Epithelial cell of esophagus (primary cell): ENCODE measurements at regions not wholly inside any gene's neighbourhood (a gene's known extent, or its start where the extent isn't known, plus 50 kb on each side); places are given as distances from the start of the nearest gene placed in this dataset.

Experiments used
- DNase-seq: peaks from one replicate; pipeline ENCODE4 v3.0.0; 2010; ENCODE audit warnings: low read depth
- H3K4me3 ChIP-seq: 2 replicates; pipeline ENCODE4 v1.5.1; 2011; ENCODE audit warnings: mild to moderate bottlenecking, low read length, control low read depth
- TF ChIP-seq, protein P1 (sequence below): IDR thresholded peaks from 2 replicates; pipeline ENCODE4 v1.5.1; 2011; ENCODE audit warnings: low read depth, mild to moderate bottlenecking, low read length, control low read depth, inconsistent platforms; ENCODE audit not compliant: insufficient read depth; ENCODE audit errors: missing control alignments

DNA sequence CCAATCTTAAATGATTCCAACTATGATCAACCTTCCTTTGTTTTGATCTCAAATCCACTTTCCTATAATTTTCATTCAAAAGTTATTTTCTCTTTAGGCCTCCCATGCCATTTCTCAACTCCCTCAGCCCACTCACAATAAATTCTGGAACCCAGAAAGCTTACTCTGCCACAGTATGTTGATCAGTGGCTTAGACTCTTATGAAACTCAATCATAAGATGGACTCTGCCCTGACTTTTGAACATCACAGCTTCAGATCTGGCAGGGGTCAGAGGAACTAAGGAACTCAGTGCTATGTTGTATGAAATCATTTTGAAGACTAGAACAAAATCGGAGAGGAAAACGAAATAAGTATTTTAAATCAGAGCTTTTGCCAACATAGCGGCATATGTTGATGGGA lies 59.8 kb upstream of the LGALSL start:
- DNase-seq: no peak
- no peak overlapping the region for H3K4me3 ChIP-seq
- TF ChIP-seq, protein P1, sequence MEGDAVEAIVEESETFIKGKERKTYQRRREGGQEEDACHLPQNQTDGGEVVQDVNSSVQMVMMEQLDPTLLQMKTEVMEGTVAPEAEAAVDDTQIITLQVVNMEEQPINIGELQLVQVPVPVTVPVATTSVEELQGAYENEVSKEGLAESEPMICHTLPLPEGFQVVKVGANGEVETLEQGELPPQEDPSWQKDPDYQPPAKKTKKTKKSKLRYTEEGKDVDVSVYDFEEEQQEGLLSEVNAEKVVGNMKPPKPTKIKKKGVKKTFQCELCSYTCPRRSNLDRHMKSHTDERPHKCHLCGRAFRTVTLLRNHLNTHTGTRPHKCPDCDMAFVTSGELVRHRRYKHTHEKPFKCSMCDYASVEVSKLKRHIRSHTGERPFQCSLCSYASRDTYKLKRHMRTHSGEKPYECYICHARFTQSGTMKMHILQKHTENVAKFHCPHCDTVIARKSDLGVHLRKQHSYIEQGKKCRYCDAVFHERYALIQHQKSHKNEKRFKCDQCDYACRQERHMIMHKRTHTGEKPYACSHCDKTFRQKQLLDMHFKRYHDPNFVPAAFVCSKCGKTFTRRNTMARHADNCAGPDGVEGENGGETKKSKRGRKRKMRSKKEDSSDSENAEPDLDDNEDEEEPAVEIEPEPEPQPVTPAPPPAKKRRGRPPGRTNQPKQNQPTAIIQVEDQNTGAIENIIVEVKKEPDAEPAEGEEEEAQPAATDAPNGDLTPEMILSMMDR: no peak

DNA sequence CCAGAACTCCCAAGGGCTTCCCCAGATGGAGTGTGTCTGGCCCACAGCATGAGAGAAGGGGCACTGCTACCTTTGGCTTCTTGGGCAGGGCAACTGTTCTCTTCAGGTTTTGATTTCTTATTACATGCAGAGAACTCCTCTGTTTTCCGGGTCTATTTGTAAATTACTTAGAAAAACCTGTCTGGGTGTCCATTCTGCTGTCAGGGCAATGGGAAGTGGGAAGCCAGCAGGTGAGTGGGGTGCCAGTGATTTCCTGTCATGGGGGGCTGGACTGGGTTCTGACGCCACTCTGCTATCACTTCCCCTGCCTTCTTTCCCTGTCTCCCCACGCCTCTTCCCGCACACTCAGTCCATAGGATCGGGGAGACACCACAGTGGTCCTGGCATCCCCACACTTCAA lies 58.0 kb upstream of the LGALSL start:
- TF ChIP-seq, protein P1: no peak
- DNase-seq: no peak
- no peak overlapping the region for H3K4me3 ChIP-seq

DNA sequence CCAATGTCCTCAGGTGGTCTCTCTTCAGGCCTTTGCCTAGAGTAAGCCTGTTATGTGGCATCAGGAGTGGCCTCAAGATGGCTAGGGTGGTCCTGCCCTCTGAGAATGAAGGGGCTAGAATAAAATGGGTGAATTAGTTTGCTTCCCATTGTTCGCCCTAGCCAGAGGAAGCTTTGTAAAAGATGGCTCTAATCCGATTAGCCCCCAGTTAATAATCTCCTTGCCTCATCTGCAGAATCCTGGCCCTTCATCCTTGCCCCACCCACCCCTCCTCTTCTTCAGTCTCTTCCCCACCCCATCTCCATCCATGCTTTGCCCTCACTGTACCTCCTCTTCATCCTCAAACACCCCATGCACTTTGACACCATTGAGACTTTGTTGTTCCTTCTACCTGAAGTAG lies 57.4 kb upstream of the LGALSL start:
- TF ChIP-seq, protein P1: no peak
- H3K4me3 ChIP-seq: no peak overlapping the region
- DNase-seq: no peak

DNA sequence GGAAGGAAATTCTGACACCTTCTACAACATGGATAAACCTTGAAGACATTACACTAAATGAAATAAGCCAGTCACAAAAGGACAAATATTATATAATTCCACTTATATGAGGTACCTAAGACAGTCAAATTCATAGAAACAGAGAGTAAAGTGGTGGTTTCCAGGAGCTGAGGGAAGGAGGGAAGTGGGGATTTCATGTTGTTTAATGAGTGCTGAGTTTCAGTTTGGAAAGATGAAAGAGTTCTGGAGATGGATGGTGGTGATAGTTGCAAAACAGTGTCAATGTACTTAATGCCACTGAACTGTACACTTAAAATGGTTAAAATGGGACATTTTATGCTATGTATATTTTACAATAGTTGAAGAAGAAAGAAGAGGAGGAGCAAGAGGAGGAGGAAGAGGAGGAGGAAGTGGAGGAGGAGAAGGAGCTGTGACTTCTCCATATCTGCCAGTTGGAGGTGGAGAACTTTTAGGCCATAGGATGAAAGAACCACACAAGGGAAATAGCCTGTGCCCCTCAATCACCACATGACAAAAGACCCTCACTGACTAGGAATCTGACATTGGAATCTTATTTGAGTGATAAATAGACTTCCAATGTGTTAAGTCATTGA lies 55.3 kb upstream of the LGALSL start:
- no peak overlapping the region for H3K4me3 ChIP-seq
- TF ChIP-seq, protein P1: no peak
- no peak for DNase-seq

DNA sequence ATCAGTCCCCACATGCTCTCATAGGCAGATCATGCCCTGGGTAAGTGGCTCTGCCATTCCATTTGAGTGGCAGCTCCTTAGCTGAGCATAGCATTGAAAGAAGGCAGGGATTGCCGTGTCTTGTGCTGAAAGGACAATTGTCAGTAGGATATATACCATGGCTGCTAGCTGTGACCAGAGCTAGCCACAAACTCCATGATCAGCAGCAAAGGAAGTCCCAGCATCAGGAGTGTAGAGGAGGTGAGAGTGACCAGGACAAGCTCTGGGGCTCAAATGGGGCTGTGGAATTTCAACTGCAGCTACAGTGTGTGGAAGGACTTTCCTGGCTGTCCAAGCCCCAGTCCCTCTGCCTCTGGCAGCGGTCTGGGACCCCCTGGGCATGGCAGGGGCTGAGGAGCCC lies 54.4 kb upstream of the LGALSL start:
- DNase-seq: no peak
- TF ChIP-seq, protein P1: no peak
- H3K4me3 ChIP-seq: no peak overlapping the region

DNA sequence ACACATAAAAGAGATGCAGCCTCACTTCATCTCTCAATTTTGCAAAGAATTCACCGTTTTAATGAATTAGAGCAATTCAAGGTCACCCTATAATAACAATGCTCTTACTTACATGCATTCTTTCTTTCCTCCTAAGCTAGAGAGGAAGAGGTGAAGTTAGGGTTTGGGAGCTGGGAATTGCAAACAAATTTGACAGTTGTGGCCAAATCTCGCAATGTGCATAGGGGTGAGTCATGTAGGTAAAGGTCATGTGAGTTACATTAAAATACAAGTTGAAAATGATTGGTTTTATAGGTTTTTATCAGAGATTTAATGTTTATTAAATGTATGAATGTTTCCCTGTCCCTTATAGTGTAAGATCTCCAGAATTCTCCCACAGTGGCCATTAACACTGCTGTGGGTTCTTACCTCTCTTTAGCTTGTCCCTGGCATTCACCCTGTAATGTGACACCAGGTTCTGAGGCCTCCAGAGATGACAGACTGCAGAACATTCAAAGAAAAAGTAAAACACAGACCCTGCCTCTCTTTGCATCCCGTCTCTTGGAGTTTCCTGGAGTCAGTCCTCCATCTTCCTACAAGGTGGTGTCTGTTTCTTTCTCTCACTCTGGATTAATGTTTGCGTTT lies 53.7 kb upstream of the LGALSL start:
- DNase-seq: peak; percentile 24
- TF ChIP-seq, protein P1: no peak
- H3K4me3 ChIP-seq: no peak overlapping the region
